GM21423 (cell line): ENCODE measurements at regions not wholly inside any gene's neighbourhood (a gene's known extent, or its start where the extent isn't known, plus 50 kb on each side); places are given as distances from the start of the nearest gene placed in this dataset.
A peak's percentile ranks its signal among the peaks of the same experiment; 100 is the strongest.
"Not testable (repeated sequence)": the region's sequence is repeated elsewhere in the genome, so short reads cannot be mapped to it uniquely, and the experiment has no call there.

Source experiments
- ATAC-seq: cut with Tn5 transposase; IDR thresholded peaks from one replicate; pipeline ENCODE4 v1.9.1; 2021; ENCODE audit warnings: mild to moderate bottlenecking, moderate library complexity; ENCODE audit not compliant: unreplicated experiment

DNA sequence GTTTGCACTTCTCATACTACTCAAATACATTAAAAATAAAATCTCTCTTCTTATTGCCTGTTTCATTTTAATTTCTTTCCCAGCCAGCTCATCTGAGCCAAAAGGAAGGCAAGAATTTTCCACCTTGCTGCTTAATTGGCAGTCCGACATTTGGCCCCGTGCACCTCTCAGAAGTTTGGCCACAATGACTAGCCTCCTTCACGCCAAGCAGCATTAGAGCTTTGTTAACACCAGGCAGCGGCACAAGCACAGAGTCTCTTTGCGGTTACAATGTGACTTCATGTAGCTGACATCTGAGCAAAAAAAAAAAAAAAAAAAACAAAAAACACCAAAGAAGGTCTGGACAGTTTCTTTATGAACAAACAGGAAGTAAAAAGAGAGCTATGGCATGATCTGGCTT is 248.9 kb downstream of the OSR1 start:
- no peak for ATAC-seq

DNA sequence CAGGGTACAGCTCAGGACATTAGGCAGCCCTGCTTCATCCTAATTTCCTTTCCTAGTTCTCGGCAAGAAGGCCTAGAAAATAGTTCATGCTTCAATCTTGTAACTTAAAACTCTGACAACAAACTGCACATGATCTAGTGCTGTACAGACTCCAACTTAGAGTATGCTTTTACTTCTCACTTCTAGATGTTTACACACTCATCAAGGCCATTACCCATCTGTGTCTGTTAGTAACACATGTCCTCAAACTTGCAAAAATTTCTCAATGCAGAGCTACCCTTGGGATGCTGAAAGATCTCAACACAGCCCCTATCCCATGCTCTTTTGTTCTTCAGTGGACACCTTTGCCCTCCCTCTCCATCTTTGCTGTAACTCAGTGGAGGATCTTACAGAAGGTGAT is 252.0 kb downstream of the OSR1 start:
- no peak for ATAC-seq

GRCh38 chr2:19104503-19104902 is 253.9 kb downstream of the OSR1 start:
- ATAC-seq, result no peak

GRCh38 chr2:19102696-19103423 is 255.6 kb downstream of the OSR1 start:
- ATAC-seq, result no peak

- no peak for ATAC-seq
These were observed 256.5 kb downstream of the OSR1 start for GRCh38 chr2:19101968-19102367.

DNA sequence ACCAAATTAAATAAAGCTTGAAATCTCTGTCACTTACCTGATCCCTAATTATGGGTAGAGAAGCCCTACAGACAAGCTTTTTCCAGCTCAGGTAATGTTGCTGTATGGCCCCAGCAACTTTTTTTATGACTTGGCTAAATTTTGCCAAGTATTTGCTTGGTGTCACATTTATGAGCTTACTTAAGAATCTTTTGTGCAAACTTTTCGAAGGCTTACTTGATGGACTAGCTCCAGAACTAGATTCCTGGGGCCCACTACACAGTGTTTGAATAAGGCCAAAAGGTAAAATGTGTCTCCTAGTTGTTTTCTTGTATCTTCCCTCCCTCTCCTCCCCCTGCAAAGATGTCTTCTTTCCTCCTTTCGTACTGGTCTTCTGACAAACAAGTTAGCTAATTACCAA is 257.9 kb downstream of the OSR1 start:
- ATAC-seq, result no peak

DNA sequence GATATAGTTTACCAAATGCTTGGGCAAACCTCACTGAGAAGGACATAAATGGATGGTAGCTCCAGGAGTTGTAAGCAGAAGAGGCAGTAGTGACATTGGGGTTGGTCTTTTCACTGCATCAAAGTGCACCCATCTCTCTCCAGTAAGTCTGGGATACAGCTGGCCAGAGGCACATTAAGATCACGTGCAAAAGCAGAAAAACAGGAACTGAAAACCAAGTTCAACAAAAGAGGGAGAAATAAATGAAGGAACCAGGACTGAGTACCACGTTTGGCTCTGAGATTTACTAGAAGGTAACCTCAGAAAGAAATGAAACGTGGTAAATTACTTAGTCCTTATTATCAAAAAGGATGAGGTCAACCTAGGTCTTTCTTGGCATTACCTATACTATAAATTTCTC is 259.2 kb downstream of the OSR1 start:
- no peak for ATAC-seq

GRCh38 chr2:19098467-19099160 is 259.8 kb downstream of the OSR1 start:
- no peak for ATAC-seq

DNA sequence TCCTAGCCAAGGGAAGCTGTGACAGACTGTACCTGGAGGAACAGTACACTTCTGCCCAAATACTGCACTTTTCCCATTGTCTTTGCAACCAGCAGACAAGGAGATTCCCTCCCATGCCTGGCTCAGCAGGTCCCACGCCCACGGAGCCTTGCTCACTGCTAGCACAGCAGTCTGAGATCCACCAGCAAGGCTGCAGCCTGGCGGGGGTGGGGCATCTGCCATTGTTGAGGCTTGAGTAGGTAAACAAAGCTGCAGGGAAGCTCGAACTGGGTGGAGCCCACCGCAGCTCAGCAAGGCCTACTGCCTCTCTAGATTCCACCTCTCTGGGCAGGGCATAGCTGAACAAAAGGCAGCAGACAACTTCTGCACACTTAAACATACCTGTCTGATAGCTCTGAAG is 268.9 kb downstream of the OSR1 start:
- ATAC-seq, result not testable (repeated sequence)

DNA sequence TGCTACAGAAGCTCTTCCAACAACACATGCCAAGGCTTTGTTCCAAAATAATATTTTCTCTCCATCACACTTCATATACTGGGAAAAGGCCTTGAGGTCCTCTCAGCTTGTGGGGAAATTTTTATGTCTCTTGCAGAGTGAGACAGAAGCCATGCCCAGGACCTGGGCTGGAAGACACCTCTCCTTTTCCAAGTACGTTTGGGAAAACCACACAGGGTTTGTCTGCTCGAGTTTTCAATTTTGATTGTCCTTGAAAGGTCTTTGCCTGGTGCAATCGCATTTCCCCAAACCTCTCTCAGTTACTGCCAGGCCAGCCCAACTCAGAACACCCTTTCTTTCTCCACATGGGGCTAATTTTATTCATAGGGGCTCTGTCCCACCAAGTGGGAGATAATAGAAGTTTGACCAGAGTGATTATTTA is 272.2 kb downstream of the OSR1 start:
- no peak for ATAC-seq

DNA sequence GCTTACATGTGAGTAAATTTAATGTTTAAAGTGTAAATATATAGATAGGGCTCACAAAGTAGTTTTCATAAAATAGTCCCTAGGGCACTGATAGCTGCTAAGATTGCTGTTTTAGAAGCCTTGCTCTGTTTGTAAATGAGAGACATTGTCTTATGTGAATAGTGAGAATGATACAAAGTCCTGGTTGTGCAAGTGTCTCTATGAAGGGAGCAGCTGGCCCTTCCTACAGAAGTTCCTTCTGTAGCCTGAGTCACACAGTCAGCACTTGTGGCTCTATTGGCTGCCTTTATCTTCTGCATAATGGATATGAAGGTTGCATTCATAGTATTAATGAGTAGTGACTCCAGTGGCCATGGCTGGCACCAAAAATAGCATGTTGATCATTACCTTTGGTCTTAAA is 279.7 kb downstream of the OSR1 start:
- no peak for ATAC-seq

- no peak for ATAC-seq
These were observed 284.9 kb downstream of the OSR1 start for GRCh38 chr2:19073522-19073921.

DNA sequence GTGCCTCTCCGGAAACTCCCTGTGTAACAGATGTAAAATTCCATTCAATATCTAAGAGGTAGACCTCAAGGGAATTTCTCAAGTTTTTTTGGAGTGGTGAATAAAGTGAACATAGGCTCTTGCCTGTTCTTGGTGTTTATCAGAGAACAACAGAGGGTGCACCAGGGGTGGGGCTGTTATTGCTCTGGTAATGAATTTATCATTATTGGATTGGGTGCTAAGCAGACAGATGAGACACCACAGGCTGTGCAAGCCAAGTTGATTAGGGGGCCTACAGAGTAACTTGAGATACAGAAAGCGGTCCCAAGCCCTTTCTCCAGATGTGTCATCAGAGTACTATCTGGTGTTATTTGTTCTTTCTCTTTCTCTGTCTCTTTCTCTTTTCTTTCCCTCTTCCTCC is 286.3 kb downstream of the OSR1 start:
- no peak for ATAC-seq

DNA sequence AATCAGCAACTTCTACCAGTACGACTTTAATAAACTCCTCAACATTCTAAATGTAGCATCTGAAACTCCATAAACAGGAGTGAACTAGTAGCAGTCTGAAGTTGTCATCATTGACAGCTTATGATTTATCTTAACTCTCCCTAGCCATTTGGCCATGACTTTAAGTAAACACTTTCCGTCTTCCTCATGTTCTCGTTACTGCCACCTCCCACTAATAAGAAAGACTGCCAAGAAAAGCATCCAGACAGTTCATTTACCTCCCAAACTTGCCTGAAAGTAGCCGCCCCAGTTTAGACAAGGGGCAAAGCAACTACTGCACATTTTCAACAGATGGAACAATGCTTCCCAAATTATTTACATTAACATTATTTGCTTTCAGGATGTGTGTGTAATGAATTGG is 287.5 kb downstream of the OSR1 start:
- ATAC-seq, result no peak

DNA sequence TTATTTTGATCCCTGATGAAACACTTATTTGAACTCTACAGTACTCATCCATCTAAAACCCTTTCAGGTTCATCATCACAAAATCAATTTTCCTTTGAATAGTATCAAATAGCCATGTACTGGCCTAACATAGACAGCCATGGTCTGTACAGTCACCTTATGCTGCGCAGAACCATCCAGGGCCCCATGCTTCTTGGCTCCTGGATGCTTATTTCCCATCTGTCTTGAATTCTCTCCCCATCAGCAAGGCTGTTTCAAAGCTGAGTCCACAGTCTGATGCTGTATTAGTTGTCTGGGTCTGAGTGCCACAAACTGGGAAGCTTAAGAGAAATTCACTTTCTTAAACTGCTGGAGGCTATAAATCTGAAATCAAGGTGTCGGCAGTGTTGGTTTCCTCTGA is 290.2 kb downstream of the OSR1 start:
- no peak for ATAC-seq

- ATAC-seq, result no peak
These were observed 296.1 kb downstream of the OSR1 start for GRCh38 chr2:19062370-19062769.

GRCh38 chr2:19059076-19059475 is 299.3 kb downstream of the OSR1 start:
- no peak for ATAC-seq

- no peak for ATAC-seq
These were observed 307.1 kb downstream of the OSR1 start for GRCh38 chr2:19051203-19051831.

DNA sequence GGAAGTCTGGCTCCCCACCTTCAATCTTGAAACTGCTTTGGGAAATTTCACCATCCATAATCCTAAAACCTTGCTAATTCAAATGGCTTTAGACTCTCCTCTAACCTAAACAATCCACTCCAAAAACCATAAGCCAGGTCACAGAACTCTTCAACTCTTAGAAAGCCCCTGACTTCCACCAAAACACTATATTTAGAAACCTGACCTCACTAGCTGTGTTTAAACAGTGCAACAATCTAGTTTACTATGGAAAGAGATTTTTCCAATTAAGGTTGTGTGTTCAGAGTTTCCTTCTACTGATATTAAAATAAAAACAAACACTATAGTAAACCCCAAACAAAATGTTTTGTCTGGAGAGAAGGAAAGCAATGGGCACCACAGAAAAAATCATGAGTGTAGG is 308.1 kb downstream of the OSR1 start:
- no peak for ATAC-seq

DNA sequence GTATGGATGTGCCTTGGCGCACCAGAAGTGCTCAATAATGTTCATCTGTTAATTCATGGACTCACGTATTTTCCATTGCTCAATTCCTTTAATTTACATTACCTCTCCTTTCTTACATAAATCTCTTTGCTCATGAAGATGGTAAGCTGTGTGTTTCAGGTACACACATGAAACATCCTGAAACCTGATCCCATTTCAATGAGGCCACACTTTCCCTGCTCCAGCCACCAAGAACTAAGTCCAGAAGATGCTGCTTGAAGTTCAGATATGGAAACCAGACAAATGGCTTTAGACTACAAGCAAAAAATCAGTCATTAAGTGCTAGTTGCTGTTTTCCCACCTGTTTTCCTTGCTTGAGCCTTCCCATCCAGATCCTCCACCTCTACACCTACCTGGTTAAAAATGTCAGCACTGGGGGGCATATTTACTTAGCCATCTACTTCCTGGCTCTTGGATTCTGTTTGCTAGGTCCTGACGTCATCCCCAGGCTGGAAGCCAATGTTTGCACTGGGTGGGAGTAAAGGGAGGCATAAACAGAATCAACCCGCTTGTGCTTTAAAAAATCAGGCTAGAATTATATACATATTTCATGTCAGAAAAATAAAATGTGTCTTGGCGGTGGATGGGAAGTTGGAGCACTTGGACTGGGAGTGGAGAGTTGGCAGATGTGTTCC is 309.7 kb downstream of the OSR1 start:
- no peak for ATAC-seq

DNA sequence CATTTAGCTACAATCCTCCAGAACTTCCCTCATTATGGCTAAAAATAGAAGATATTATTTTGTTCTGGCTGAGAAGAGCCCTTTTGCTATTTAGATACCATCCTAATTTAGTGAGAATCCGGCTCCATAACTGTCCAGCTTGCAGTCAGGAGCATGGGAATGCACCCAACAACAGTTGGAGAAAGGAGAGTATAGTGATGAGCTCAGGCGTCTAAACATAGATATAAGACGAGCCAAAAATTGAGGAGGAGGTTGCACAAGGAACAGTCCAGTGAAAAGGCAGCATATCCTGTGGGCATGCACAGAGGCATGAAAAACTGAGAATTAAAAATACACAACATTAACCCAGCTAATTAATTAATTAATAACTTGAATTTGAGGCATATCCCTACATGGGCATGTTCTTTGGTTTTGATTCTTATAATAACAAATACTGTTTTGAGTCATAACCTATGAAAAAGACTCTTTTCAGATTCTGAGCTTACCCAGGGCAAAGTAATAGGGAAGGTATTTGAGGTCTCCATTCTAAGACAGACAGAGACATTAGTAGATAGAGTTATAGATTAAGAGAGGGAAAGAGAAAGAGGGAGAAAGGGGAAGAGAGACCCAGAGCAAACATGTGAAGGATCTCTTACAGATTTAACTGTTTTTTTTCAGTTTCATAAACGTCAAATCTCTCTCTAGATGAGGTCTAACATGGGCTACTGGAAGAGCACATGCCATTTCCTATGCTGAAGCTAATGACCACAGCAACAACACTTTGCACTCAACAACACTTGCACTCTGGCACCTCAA is 311.2 kb downstream of the OSR1 start:
- peak; percentile 86 for ATAC-seq
